ENCODE measurements at regions not wholly inside any gene's neighbourhood (a gene's known extent, or its start where the extent isn't known, plus 50 kb on each side); places are given as distances from the start of the nearest gene placed in this dataset.

GRCh38 chr3:76264911-76265310, 479.6 kb upstream of the ZNF717 start:
- no peak for TF ChIP-seq EP300 (IDR thresholded peaks at IDR 0.05)
- TF ChIP-seq POLR2A (IDR thresholded peaks at IDR 0.05) = no peak
- no peak for TF ChIP-seq CTCF (IDR thresholded peaks at IDR 0.05)
- TF ChIP-seq POLR2AphosphoS5 (IDR thresholded peaks at IDR 0.05) = no peak

Data from stomach (tissue), 4 donors.